22Rv1 (cell line): ENCODE measurements at regions not wholly inside any gene's neighbourhood (a gene's known extent, or its start where the extent isn't known, plus 50 kb on each side); places are given as distances from the start of the nearest gene placed in this dataset.

Experiments used
- H3K27ac ChIP-seq: fragments of 450-650 bp; 2 replicates; pipeline ENCODE4 v1.5.1; 2017
- ZFX ChIP-seq: fragments of 450-650 bp; IDR thresholded peaks from 2 replicates; pipeline ENCODE4 v1.6.1; 2017; ENCODE audit warnings: antibody characterized with exemption, borderline replicate concordance
- TF ChIP-seq, protein P1 (sequence below): fragments of 450-650 bp; IDR thresholded peaks from 2 replicates; pipeline ENCODE4 v1.5.1; 2017; ENCODE audit warnings: mild to moderate bottlenecking

GRCh38 chr16:79876332-79876730, 275.8 kb upstream of the MAF start:
- no peak overlapping the region for H3K27ac ChIP-seq

GRCh38 chr16:79874391-79874790, 273.9 kb upstream of the MAF start:
- TF ChIP-seq, protein P1, sequence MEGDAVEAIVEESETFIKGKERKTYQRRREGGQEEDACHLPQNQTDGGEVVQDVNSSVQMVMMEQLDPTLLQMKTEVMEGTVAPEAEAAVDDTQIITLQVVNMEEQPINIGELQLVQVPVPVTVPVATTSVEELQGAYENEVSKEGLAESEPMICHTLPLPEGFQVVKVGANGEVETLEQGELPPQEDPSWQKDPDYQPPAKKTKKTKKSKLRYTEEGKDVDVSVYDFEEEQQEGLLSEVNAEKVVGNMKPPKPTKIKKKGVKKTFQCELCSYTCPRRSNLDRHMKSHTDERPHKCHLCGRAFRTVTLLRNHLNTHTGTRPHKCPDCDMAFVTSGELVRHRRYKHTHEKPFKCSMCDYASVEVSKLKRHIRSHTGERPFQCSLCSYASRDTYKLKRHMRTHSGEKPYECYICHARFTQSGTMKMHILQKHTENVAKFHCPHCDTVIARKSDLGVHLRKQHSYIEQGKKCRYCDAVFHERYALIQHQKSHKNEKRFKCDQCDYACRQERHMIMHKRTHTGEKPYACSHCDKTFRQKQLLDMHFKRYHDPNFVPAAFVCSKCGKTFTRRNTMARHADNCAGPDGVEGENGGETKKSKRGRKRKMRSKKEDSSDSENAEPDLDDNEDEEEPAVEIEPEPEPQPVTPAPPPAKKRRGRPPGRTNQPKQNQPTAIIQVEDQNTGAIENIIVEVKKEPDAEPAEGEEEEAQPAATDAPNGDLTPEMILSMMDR, result no peak
- no peak for TF ChIP-seq ZFX
- no peak overlapping the region for H3K27ac ChIP-seq

More at GRCh38 chr16:79876332-79876730, 275.8 kb upstream of the MAF start:
- TF ChIP-seq ZFX, result no peak
- TF ChIP-seq, protein P1, result no peak

DNA sequence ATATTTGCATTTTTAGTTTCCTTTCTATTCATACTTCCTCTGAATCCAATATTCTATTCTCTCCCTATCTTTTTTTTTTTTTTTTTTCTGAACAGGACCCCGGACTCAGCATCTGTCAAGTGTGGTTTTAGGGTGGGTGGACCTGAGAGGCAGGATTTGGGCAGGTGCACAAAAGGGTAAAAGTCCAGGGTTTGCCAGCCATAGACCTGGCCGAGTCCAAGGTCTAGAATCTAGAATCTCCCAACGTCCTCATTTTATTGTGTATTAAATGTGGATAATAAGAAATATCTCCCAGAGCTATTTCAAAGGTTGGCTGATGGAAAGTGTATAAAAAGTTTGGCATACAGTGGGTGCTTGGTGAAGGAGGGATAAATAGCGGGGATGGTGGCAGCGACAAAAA, 273.3 kb upstream of the MAF start:
- TF ChIP-seq, protein P1, result no peak
- no peak for TF ChIP-seq ZFX

GRCh38 chr16:79871906-79872305, 271.4 kb upstream of the MAF start:
- H3K27ac ChIP-seq, result no peak overlapping the region
- no peak for TF ChIP-seq ZFX
- TF ChIP-seq, protein P1, result no peak

More for the DNA sequence above, 273.3 kb upstream of the MAF start:
- H3K27ac ChIP-seq, result no peak overlapping the region

- H3K27ac ChIP-seq, result no peak overlapping the region
- no peak for TF ChIP-seq ZFX
- TF ChIP-seq, protein P1, result no peak
Measured at GRCh38 chr16:79870016-79870886, 269.7 kb upstream of the MAF start.

GRCh38 chr16:79869304-79870015, 268.9 kb upstream of the MAF start:
- TF ChIP-seq, protein P1, result no peak
- no peak for TF ChIP-seq ZFX
- no peak overlapping the region for H3K27ac ChIP-seq

GRCh38 chr16:79868841-79869240, 268.3 kb upstream of the MAF start:
- TF ChIP-seq ZFX, result no peak
- TF ChIP-seq, protein P1, result no peak
- H3K27ac ChIP-seq, result no peak overlapping the region
